ENCODE measurements at regions not wholly inside any gene's neighbourhood (a gene's known extent, or its start where the extent isn't known, plus 50 kb on each side); places are given as distances from the start of the nearest gene placed in this dataset.

- TF ChIP-seq, protein P1, sequence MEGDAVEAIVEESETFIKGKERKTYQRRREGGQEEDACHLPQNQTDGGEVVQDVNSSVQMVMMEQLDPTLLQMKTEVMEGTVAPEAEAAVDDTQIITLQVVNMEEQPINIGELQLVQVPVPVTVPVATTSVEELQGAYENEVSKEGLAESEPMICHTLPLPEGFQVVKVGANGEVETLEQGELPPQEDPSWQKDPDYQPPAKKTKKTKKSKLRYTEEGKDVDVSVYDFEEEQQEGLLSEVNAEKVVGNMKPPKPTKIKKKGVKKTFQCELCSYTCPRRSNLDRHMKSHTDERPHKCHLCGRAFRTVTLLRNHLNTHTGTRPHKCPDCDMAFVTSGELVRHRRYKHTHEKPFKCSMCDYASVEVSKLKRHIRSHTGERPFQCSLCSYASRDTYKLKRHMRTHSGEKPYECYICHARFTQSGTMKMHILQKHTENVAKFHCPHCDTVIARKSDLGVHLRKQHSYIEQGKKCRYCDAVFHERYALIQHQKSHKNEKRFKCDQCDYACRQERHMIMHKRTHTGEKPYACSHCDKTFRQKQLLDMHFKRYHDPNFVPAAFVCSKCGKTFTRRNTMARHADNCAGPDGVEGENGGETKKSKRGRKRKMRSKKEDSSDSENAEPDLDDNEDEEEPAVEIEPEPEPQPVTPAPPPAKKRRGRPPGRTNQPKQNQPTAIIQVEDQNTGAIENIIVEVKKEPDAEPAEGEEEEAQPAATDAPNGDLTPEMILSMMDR (IDR thresholded peaks at IDR 0.05 in 2 of 3, conservative IDR thresholded peaks at IDR 0.05 in 1 of 3; ENCODE audit: control insufficient read depth in 2 of 3, extremely low read depth in 1 of 3, insufficient read depth in 1 of 3, low read depth in 3 of 3, low read length in 3 of 3): no peak
- TF ChIP-seq MAX (IDR thresholded peaks at IDR 0.05; ENCODE audit: low read depth, low read length) (no peak), ETV6 (conservative IDR thresholded peaks at IDR 0.05 in 1 of 2, IDR thresholded peaks at IDR 0.05 in 1 of 2; ENCODE audit: borderline replicate concordance in 1 of 2, low read depth in 1 of 2) (no peak), BHLHE40 (IDR thresholded peaks at IDR 0.05; ENCODE audit: borderline replicate concordance in 1 of 2, low read depth in 2 of 2, low read length in 1 of 2) (no peak), HDAC6 (IDR thresholded peaks at IDR 0.05; ENCODE audit: unreplicated experiment) (no peak), POLR2AphosphoS5 (IDR thresholded peaks at IDR 0.05; ENCODE audit: low read length) (no peak), ZNF24 (IDR thresholded peaks at IDR 0.05) (no peak), POLR2A (IDR thresholded peaks at IDR 0.05; ENCODE audit: low read depth, low read length) (no peak), ZBED1 (IDR thresholded peaks at IDR 0.05; ENCODE audit: borderline replicate concordance) (no peak)
- TF ChIP-seq, protein P2, sequence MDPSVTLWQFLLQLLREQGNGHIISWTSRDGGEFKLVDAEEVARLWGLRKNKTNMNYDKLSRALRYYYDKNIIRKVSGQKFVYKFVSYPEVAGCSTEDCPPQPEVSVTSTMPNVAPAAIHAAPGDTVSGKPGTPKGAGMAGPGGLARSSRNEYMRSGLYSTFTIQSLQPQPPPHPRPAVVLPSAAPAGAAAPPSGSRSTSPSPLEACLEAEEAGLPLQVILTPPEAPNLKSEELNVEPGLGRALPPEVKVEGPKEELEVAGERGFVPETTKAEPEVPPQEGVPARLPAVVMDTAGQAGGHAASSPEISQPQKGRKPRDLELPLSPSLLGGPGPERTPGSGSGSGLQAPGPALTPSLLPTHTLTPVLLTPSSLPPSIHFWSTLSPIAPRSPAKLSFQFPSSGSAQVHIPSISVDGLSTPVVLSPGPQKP (IDR thresholded peaks at IDR 0.05; ENCODE audit: low read depth, low read length): no peak
- TF ChIP-seq, protein P3, sequence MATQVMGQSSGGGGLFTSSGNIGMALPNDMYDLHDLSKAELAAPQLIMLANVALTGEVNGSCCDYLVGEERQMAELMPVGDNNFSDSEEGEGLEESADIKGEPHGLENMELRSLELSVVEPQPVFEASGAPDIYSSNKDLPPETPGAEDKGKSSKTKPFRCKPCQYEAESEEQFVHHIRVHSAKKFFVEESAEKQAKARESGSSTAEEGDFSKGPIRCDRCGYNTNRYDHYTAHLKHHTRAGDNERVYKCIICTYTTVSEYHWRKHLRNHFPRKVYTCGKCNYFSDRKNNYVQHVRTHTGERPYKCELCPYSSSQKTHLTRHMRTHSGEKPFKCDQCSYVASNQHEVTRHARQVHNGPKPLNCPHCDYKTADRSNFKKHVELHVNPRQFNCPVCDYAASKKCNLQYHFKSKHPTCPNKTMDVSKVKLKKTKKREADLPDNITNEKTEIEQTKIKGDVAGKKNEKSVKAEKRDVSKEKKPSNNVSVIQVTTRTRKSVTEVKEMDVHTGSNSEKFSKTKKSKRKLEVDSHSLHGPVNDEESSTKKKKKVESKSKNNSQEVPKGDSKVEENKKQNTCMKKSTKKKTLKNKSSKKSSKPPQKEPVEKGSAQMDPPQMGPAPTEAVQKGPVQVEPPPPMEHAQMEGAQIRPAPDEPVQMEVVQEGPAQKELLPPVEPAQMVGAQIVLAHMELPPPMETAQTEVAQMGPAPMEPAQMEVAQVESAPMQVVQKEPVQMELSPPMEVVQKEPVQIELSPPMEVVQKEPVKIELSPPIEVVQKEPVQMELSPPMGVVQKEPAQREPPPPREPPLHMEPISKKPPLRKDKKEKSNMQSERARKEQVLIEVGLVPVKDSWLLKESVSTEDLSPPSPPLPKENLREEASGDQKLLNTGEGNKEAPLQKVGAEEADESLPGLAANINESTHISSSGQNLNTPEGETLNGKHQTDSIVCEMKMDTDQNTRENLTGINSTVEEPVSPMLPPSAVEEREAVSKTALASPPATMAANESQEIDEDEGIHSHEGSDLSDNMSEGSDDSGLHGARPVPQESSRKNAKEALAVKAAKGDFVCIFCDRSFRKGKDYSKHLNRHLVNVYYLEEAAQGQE (IDR thresholded peaks at IDR 0.05; ENCODE audit: low read depth, low read length): no peak
Observed at GRCh38 chr12:94033101-94033500, 115.3 kb upstream of the PLXNC1 start.
